ENCODE measurements at regions not wholly inside any gene's neighbourhood (a gene's known extent, or its start where the extent isn't known, plus 50 kb on each side); places are given as distances from the start of the nearest gene placed in this dataset.

DNA sequence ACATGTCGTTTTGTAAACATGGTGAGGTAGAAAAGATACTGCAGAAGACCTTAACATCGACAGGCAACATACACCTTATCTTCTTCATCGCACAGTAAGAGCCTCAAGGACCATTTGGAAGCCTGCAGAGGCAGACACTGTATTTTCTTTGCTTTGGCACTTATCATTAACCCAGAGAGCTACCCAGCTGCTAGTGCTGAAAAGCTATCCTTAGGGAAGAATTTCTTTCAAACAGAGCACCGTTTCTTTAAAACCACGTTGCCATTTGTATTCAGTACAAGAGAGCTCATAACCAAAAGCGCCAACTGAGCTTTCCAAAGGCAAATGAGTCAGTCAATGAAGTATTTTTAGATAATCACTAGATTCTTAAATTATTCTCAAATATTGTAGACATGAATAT is 306.6 kb downstream of the EPM2A start:
- Histone ChIP-seq H2AK5ac (ENCODE audit: low read depth, low read length) (no peak overlapping the region), H3K27me3 (replicated peaks in 1 of 4; ENCODE audit: control insufficient read depth in 3 of 4, extremely low read depth in 1 of 4, insufficient read depth in 3 of 4, low read length in 3 of 4) (no peaks in the 10 kb centered on the region), H3K14ac (ENCODE audit: insufficient read length) (no peak overlapping the region), H4K5ac (ENCODE audit: insufficient read length, low read depth, low read length) (no peak overlapping the region), H3K4me3 (ENCODE audit: extremely low read depth in 1 of 4, insufficient read depth in 2 of 4, low read depth in 3 of 4, low read length in 4 of 4) (no peak overlapping the region), H3K79me2 (ENCODE audit: control insufficient read depth in 1 of 2, insufficient read depth in 2 of 2, low read length in 2 of 2) (no peaks in the 10 kb centered on the region), H3K18ac (ENCODE audit: extremely low read depth, low read length) (no peak overlapping the region), H2BK20ac (ENCODE audit: low read length) (no peak overlapping the region), H3K56ac (replicated peaks; ENCODE audit: insufficient read length, low read depth, low read length) (no peak overlapping the region), H2BK15ac (ENCODE audit: low read length) (no peak overlapping the region), H3K79me1 (ENCODE audit: low read depth, low read length) (no peaks in the 10 kb centered on the region), H3K27ac (ENCODE audit: low read depth, low read length) (no peak overlapping the region), H4K8ac (ENCODE audit: extremely low read depth, insufficient read depth, low read length) (no peak overlapping the region), H3K9me3 (ENCODE audit: insufficient read depth in 2 of 2, low read depth in 1 of 2, low read length in 1 of 2) (no peaks in the 10 kb centered on the region), H2AFZ (ENCODE audit: low read length) (no peak overlapping the region), H3K23me2 (ENCODE audit: low read depth, low read length) (no peaks in the 10 kb centered on the region), H3K4ac (replicated peaks; ENCODE audit: insufficient read length, low read depth, low read length) (no peak overlapping the region), H2BK12ac (ENCODE audit: low read depth, low read length) (no peak overlapping the region), H3K4me1 (replicated peaks in 1 of 4; ENCODE audit: control insufficient read depth in 3 of 4, insufficient read depth in 4 of 4, low read length in 3 of 4) (peaks cover 0 to 3% (median 0%) of the 10 kb centered on the region in 4 experiments; a peak in 1 of 7 replicates), H2BK5ac (ENCODE audit: low read depth, low read length) (no peak overlapping the region), H3K36me3 (ENCODE audit: control insufficient read depth in 2 of 4, insufficient read depth in 4 of 4, low read length in 3 of 4) (no peaks in the 10 kb centered on the region), H3K9ac (replicated peaks in 1 of 4; ENCODE audit: extremely low read depth in 1 of 4, low read depth in 3 of 4, low read length in 3 of 4) (no peak overlapping the region), H2BK120ac (replicated peaks; ENCODE audit: low read depth, low read length) (no peak overlapping the region), H3K23ac (ENCODE audit: insufficient read length) (no peak overlapping the region), H4K20me1 (replicated peaks in 1 of 2; ENCODE audit: control insufficient read depth in 1 of 2, insufficient read depth in 2 of 2, low read length in 2 of 2) (no peaks in the 10 kb centered on the region), H3K4me2 (ENCODE audit: insufficient read depth in 1 of 2, low read depth in 2 of 2, low read length in 2 of 2) (no peak overlapping the region), H4K91ac (replicated peaks; ENCODE audit: insufficient read length, low read length) (no peak overlapping the region)
- CTCF ChIA-PET (ENCODE audit: partially characterized antibody): interaction anchor here (1.3 kb wide), 1 partner anchor 24 kb away, joined by 4 read pairs; no protein-coding TSS in a partner anchor
- 62% methylated on average over 6 of the region's 6 CpGs; no CpG with 5 or more reads in 1 of the 2 experiments for WGBS, 2 experiments (ENCODE audit: extremely low coverage in 1 of 2, insufficient coverage in 1 of 2, insufficient read length in 1 of 2, insufficient replicate concordance in 2 of 2, low coverage in 1 of 2, low lambda C conversion rate in 2 of 2, missing lambda C conversion rate in 1 of 2)
- no peak for DNase-seq (ENCODE audit: low read depth in 1 of 2, low spot score in 2 of 2)
- FAIRE-seq: peak; percentile 62
- POLR2A ChIA-PET (ENCODE audit: partially characterized antibody): no interaction called here
- TF ChIP-seq RXRA (IDR thresholded peaks at IDR 0.05; ENCODE audit: insufficient read depth, low read depth, low read length) (no peak), POU5F1 (IDR thresholded peaks at IDR 0.05; ENCODE audit: low read depth, low read length) (no peak), HDAC6 (IDR thresholded peaks at IDR 0.05; ENCODE audit: low read depth, low read length) (no peak), RFX5 (IDR thresholded peaks at IDR 0.05; ENCODE audit: borderline replicate concordance, low read depth, low read length) (no peak), JUN (IDR thresholded peaks at IDR 0.05; ENCODE audit: low read depth, low read length) (no peak), EP300 (IDR thresholded peaks at IDR 0.05; ENCODE audit: borderline replicate concordance in 1 of 2, low read depth in 2 of 2, low read length in 2 of 2) (no peak), RAD21 (IDR thresholded peaks at IDR 0.05 in 1 of 2, conservative IDR thresholded peaks at IDR 0.05 in 1 of 2; ENCODE audit: low read depth in 2 of 2, low read length in 2 of 2) (no peak), RNF2 (IDR thresholded peaks at IDR 0.05; ENCODE audit: borderline replicate concordance, low read depth, low read length, missing control alignments, poor library complexity, severe bottlenecking) (no peak), SAP30 (IDR thresholded peaks at IDR 0.05; ENCODE audit: insufficient read depth, insufficient replicate concordance, low read length) (no peak)
- TF ChIP-seq, protein P1, sequence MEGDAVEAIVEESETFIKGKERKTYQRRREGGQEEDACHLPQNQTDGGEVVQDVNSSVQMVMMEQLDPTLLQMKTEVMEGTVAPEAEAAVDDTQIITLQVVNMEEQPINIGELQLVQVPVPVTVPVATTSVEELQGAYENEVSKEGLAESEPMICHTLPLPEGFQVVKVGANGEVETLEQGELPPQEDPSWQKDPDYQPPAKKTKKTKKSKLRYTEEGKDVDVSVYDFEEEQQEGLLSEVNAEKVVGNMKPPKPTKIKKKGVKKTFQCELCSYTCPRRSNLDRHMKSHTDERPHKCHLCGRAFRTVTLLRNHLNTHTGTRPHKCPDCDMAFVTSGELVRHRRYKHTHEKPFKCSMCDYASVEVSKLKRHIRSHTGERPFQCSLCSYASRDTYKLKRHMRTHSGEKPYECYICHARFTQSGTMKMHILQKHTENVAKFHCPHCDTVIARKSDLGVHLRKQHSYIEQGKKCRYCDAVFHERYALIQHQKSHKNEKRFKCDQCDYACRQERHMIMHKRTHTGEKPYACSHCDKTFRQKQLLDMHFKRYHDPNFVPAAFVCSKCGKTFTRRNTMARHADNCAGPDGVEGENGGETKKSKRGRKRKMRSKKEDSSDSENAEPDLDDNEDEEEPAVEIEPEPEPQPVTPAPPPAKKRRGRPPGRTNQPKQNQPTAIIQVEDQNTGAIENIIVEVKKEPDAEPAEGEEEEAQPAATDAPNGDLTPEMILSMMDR (IDR thresholded peaks at IDR 0.05; ENCODE audit: control extremely low read depth in 1 of 3, insufficient read depth in 1 of 3, low read depth in 1 of 3, low read length in 3 of 3): no peak

All from H1 (cell line).